K562 (cell line): ENCODE measurements at regions not wholly inside any gene's neighbourhood (a gene's known extent, or its start where the extent isn't known, plus 50 kb on each side); places are given as distances from the start of the nearest gene placed in this dataset.

Experiments used
- ATF4 ChIP-seq: fragments of 450-650 bp; formaldehyde crosslinking; IDR thresholded peaks from 2 replicates; pipeline ENCODE4 v1.4.0; 2022; ENCODE audit warnings: mild to moderate bottlenecking, moderate library complexity
- BCOR ChIP-seq: fragments of 450-650 bp; IDR thresholded peaks from 2 replicates; pipeline ENCODE4 v1.6.1; 2016
- BMI1 ChIP-seq: fragments of 150-350 bp; IDR thresholded peaks from 2 replicates; pipeline ENCODE4 v1.6.1; 2014; ENCODE audit warnings: low read length
- BRD9 ChIP-seq: fragments of 450-650 bp; IDR thresholded peaks from 2 replicates; pipeline ENCODE4 v1.6.1; 2018; ENCODE audit warnings: low read depth; ENCODE audit not compliant: partially characterized antibody
- CBFB ChIP-seq: sonication (generic); formaldehyde crosslinking; IDR thresholded peaks from 2 replicates; pipeline ENCODE4 v1.4.0; 2020; ENCODE audit warnings: mild to moderate bottlenecking, missing genetic modification reagents
- CBX1 ChIP-seq: sonication (generic); IDR thresholded peaks from 2 replicates; pipeline ENCODE4 v1.6.1; 2016; ENCODE audit warnings: antibody characterized with exemption, low read depth, mild to moderate bottlenecking
- CCAR2 ChIP-seq: fragments of 200-400 bp; formaldehyde crosslinking; IDR thresholded peaks from 2 replicates; pipeline ENCODE4 v1.6.1; 2017; ENCODE audit warnings: mild to moderate bottlenecking, low read depth, low read length
- CHCHD3 ChIP-seq: fragments of 250-450 bp; sonication (Bioruptor Pico); IDR thresholded peaks from 2 replicates; pipeline ENCODE4 v2.1.2; 2022; ENCODE audit warnings: mild to moderate bottlenecking
- CSDE1 ChIP-seq, 2 experiments: fragments of 450-650 bp; IDR thresholded peaks; 2 replicates each; pipeline ENCODE4 v1.6.1; 2016; ENCODE audit warnings: mild to moderate bottlenecking in 1 of 2
- FIP1L1 ChIP-seq: fragments of 200-400 bp; formaldehyde crosslinking; IDR thresholded peaks from 2 replicates; pipeline ENCODE4 v1.6.1; 2018; ENCODE audit warnings: mild to moderate bottlenecking, low read depth, low read length; ENCODE audit not compliant: poor library complexity, severe bottlenecking
- HDAC8 ChIP-seq: fragments of 450-650 bp; IDR thresholded peaks from 2 replicates; pipeline ENCODE4 v1.6.1; 2016; ENCODE audit warnings: mild to moderate bottlenecking, missing genetic modification characterization, moderate library complexity, missing compliant biosample characterization
- HDGF ChIP-seq: fragments of 450-650 bp; IDR thresholded peaks from 2 replicates; pipeline ENCODE4 v1.6.1; 2016
- HNRNPLL ChIP-seq: fragments of 200-400 bp; formaldehyde crosslinking; IDR thresholded peaks from 2 replicates; pipeline ENCODE4 v1.6.1; 2017; ENCODE audit warnings: low read length, low read depth, mild to moderate bottlenecking; ENCODE audit not compliant: poor library complexity, severe bottlenecking
- MLLT1 ChIP-seq, 2 experiments: fragments of 450-650 bp; IDR thresholded peaks; 2 replicates each; pipeline ENCODE4 v1.6.1; 2016
- MYNN ChIP-seq, 2 experiments: sonication (generic); formaldehyde crosslinking in 1 of 2; IDR thresholded peaks; 2 replicates each; pipeline versions ENCODE4 v1.5.0 to v1.6.1; 2016 to 2020; ENCODE audit warnings: antibody characterized with exemption in 1 of 2, missing genetic modification reagents in 1 of 2
- NCOA4 ChIP-seq: fragments of 450-650 bp; IDR thresholded peaks from 2 replicates; pipeline ENCODE4 v1.6.1; 2018; ENCODE audit warnings: mild to moderate bottlenecking; ENCODE audit not compliant: partially characterized antibody
- NRF1 ChIP-seq, 2 experiments: fragments of 450-650 bp; IDR thresholded peaks in 1 of 2; conservative IDR thresholded peaks in 1 of 2; 2 replicates each; pipeline ENCODE4 v1.6.1; 2014; ENCODE audit warnings: mild to moderate bottlenecking in 2 of 2
- PCBP1 ChIP-seq: fragments of 200-400 bp; formaldehyde crosslinking; IDR thresholded peaks from 2 replicates; pipeline ENCODE4 v1.6.1; 2018; ENCODE audit warnings: mild to moderate bottlenecking, low read depth, low read length; ENCODE audit not compliant: poor library complexity, severe bottlenecking
- POLR2B ChIP-seq: fragments of 450-650 bp; IDR thresholded peaks from 2 replicates; pipeline ENCODE4 v1.6.1; 2018; ENCODE audit warnings: low read depth; ENCODE audit not compliant: partially characterized antibody
- SIRT6 ChIP-seq: IDR thresholded peaks from one replicate; pipeline ENCODE4 v1.6.1; 2012; ENCODE audit warnings: low read depth, mild to moderate bottlenecking, control low read depth, inconsistent platforms, low read length, moderate library complexity
- USF1 ChIP-seq: sonication (generic); formaldehyde crosslinking; IDR thresholded peaks from 2 replicates; pipeline ENCODE4 v1.9.0; 2022; ENCODE audit warnings: mild to moderate bottlenecking, missing genetic modification reagents
- ZNF212 ChIP-seq: fragments of 450-650 bp; formaldehyde crosslinking; IDR thresholded peaks from 2 replicates; pipeline ENCODE4 v1.4.0; 2020; ENCODE audit warnings: mild to moderate bottlenecking
- ZNF511 ChIP-seq: sonication (generic); formaldehyde crosslinking; IDR thresholded peaks from 2 replicates; pipeline ENCODE4 v1.8.0; 2022; ENCODE audit warnings: mild to moderate bottlenecking, missing genetic modification reagents
- ZNF512 ChIP-seq: IDR thresholded peaks from 2 replicates; pipeline ENCODE4 v1.6.1; 2016; ENCODE audit warnings: missing genetic modification characterization, missing compliant biosample characterization

- 0 out of 2 replicates have a peak, but pooled peaks have one; percentile 44 for TF ChIP-seq CCAR2
- TF ChIP-seq BRD9, result peak; percentile 32
- TF ChIP-seq SIRT6, result no peak
- TF ChIP-seq CHCHD3 (CRISPR knock-in tag), result no peak
- TF ChIP-seq MLLT1 (IDR thresholded peaks at IDR 0.05), result no peak; a peak in 1 of 4 replicates
- no peak for TF ChIP-seq HDAC8 (tag)
- TF ChIP-seq HNRNPLL, result peak; percentile 62
- peak; percentile 47; the same call in 1 of the 2 replicates for TF ChIP-seq CBX1
- TF ChIP-seq NCOA4, result no peak
- TF ChIP-seq ZNF512 (tag), result no peak
- TF ChIP-seq FIP1L1, result peak; percentile 31
- no peak for TF ChIP-seq ZNF511 (CRISPR knock-in tag)
- peak; percentile 79 for TF ChIP-seq PCBP1
- no peak for TF ChIP-seq ATF4 (CRISPR knock-in tag)
- no peak for TF ChIP-seq ZNF212 (CRISPR knock-in tag)
- TF ChIP-seq BCOR, result 0 out of 2 replicates have a peak, but pooled peaks have one; percentile 3
- no peak for TF ChIP-seq HDGF
- TF ChIP-seq CBFB (CRISPR knock-in tag), result no peak
- peak; percentile 75 for TF ChIP-seq POLR2B
- no peak for TF ChIP-seq MYNN (IDR thresholded peaks at IDR 0.05)
- no peak for TF ChIP-seq MYNN (CRISPR knock-in tag; IDR thresholded peaks at IDR 0.05)
- no peak for TF ChIP-seq USF1 (CRISPR knock-in tag)
- TF ChIP-seq CSDE1 (IDR thresholded peaks at IDR 0.05), result no peak
- TF ChIP-seq BMI1, result no peak
- peak; percentile 56 to 59; a peak in 3 of 4 replicates for TF ChIP-seq NRF1 (conservative IDR thresholded peaks at IDR 0.05 in 1 of 2, IDR thresholded peaks at IDR 0.05 in 1 of 2)
These were observed 169.9 kb upstream of the MAF start (continued) for GRCh38 chr16:79770244-79771064.
